ENCODE measurements at regions not wholly inside any gene's neighbourhood (a gene's known extent, or its start where the extent isn't known, plus 50 kb on each side); places are given as distances from the start of the nearest gene placed in this dataset.
A peak's percentile ranks its signal among the peaks of the same experiment; 100 is the strongest.
"Not testable (repeated sequence)": the region's sequence is repeated elsewhere in the genome, so short reads cannot be mapped to it uniquely, and the experiment has no call there.

- Mint-ChIP-seq H3K9me3 (peaks cover 1 to 20% (median 11%) of the 10 kb centered on the region in 7 donors), H3K27ac (no peak overlapping the region), H3K4me1 (peaks cover 0 to 6% (median 5%) of the 10 kb centered on the region in 3 donors), H3K4me3 (no peak overlapping the region), H3K36me3 (no peaks in the 10 kb centered on the region), H3K27me3 (no peaks in the 10 kb centered on the region)
- no peak for ATAC-seq (ENCODE audit: low read depth in 2 of 2)
- DNase-seq, result no peak
These were observed 55.2 kb downstream of the RTL3 start for GRCh38 chrX:78603908-78604307.

GRCh38 chrX:78595901-78596502 is 63.1 kb downstream of the RTL3 start:
- peaks cover 7 to 29% (median 15%) of the 10 kb centered on the region in 7 donors for H3K9me3 Mint-ChIP-seq
- peaks cover 0 to 4% (median 3%) of the 10 kb centered on the region in 3 donors for H3K4me1 Mint-ChIP-seq
- H3K4me3 Mint-ChIP-seq, result no peak overlapping the region
- DNase-seq (no peak), ATAC-seq (ENCODE audit: low read depth in 2 of 2) (no peak)
- no peak overlapping the region for H3K27ac Mint-ChIP-seq
- peaks cover 0 to 11% (median 0%) of the 10 kb centered on the region in 3 donors for H3K27me3 Mint-ChIP-seq
- H3K36me3 Mint-ChIP-seq, result no peaks in the 10 kb centered on the region

- Mint-ChIP-seq H3K4me1 (peaks cover 0 to 4% (median 3%) of the 10 kb centered on the region in 3 donors), H3K27me3 (peaks cover 0 to 11% (median 0%) of the 10 kb centered on the region in 3 donors), H3K36me3 (no peaks in the 10 kb centered on the region), H3K4me3 (no peak overlapping the region), H3K9me3 (peaks cover 0 to 17% (median 7%) of the 10 kb centered on the region in 7 donors), H3K27ac (no peak overlapping the region)
- ATAC-seq (ENCODE audit: low read depth in 2 of 2) (no peak), DNase-seq (no peak)
These were observed 65.4 kb downstream of the RTL3 start for GRCh38 chrX:78593701-78594100.

- Mint-ChIP-seq H3K9me3 (peaks cover 0 to 17% (median 7%) of the 10 kb centered on the region in 7 donors), H3K27me3 (peaks cover 0 to 11% (median 0%) of the 10 kb centered on the region in 3 donors), H3K36me3 (no peaks in the 10 kb centered on the region), H3K4me3 (peak overlapping the region in 1 of 8 donors; percentile 36), H3K4me1 (peaks cover 0 to 4% (median 3%) of the 10 kb centered on the region in 3 donors), H3K27ac (no peak overlapping the region)
- DNase-seq (no peak), ATAC-seq (ENCODE audit: low read depth in 2 of 2) (no peak)
These were observed 67.1 kb downstream of the RTL3 start for GRCh38 chrX:78592030-78592429.

- H3K27ac Mint-ChIP-seq, result peak overlapping the region in 1 of 6 donors; percentile 88
- peaks cover 4 to 19% (median 13%) of the 10 kb centered on the region in 3 donors for H3K4me1 Mint-ChIP-seq
- DNase-seq, result no peak
- no peaks in the 10 kb centered on the region for H3K36me3 Mint-ChIP-seq
- peak overlapping the region in 2 of 8 donors; percentile 14 to 29 for H3K4me3 Mint-ChIP-seq
- H3K9me3 Mint-ChIP-seq, result peaks cover 0 to 2% (median 0%) of the 10 kb centered on the region in 7 donors
- H3K27me3 Mint-ChIP-seq, result peaks cover 0 to 4% (median 0%) of the 10 kb centered on the region in 3 donors
- no peak for ATAC-seq (ENCODE audit: low read depth in 2 of 2)
These were observed 84.8 kb downstream of the RTL3 start for GRCh38 chrX:78574306-78574705.

- H3K27me3 Mint-ChIP-seq, result peaks cover 0 to 4% (median 0%) of the 10 kb centered on the region in 3 donors
- H3K4me1 Mint-ChIP-seq, result peaks cover 4 to 19% (median 13%) of the 10 kb centered on the region in 3 donors
- no peak overlapping the region for H3K4me3 Mint-ChIP-seq
- no peak for ATAC-seq (ENCODE audit: low read depth in 2 of 2)
- H3K36me3 Mint-ChIP-seq, result no peaks in the 10 kb centered on the region
- peak overlapping the region in 2 of 6 donors; percentile 7 to 56 for H3K27ac Mint-ChIP-seq
- no peak for DNase-seq
- H3K9me3 Mint-ChIP-seq, result peaks cover 0 to 2% (median 0%) of the 10 kb centered on the region in 7 donors
These were observed 85.5 kb downstream of the RTL3 start for GRCh38 chrX:78573630-78574029.

GRCh38 chrX:78571849-78572248 is 87.3 kb downstream of the RTL3 start:
- DNase-seq, result no peak
- no peak for ATAC-seq (ENCODE audit: low read depth in 2 of 2)
- Mint-ChIP-seq H3K4me1 (peaks cover 4 to 22% (median 18%) of the 10 kb centered on the region in 3 donors), H3K4me3 (no peak overlapping the region), H3K27ac (no peak overlapping the region), H3K9me3 (peaks cover 0 to 2% (median 0%) of the 10 kb centered on the region in 7 donors), H3K27me3 (peaks cover 0 to 4% (median 0%) of the 10 kb centered on the region in 3 donors), H3K36me3 (no peaks in the 10 kb centered on the region)

GRCh38 chrX:78555401-78555980 is 103.6 kb downstream of the RTL3 start:
- no peak overlapping the region for H3K4me3 Mint-ChIP-seq
- H3K27ac Mint-ChIP-seq, result peak overlapping the region in 2 of 6 donors; percentile 44 to 75
- DNase-seq, result peak; percentile 20
- peaks cover 0 to 9% (median 0%) of the 10 kb centered on the region in 7 donors for H3K9me3 Mint-ChIP-seq
- ATAC-seq (ENCODE audit: low read depth in 2 of 2), result peak in 1 of 2 donors; percentile 30
- H3K27me3 Mint-ChIP-seq, result no peaks in the 10 kb centered on the region
- H3K36me3 Mint-ChIP-seq, result no peaks in the 10 kb centered on the region
- H3K4me1 Mint-ChIP-seq, result peaks cover 4 to 11% (median 8%) of the 10 kb centered on the region in 3 donors

GRCh38 chrX:78552628-78553027 is 106.5 kb downstream of the RTL3 start:
- DNase-seq, result peak; percentile 17
- ATAC-seq (ENCODE audit: low read depth in 2 of 2); H3K36me3 Mint-ChIP-seq; H3K27ac Mint-ChIP-seq; H3K9me3 Mint-ChIP-seq; H3K4me3 Mint-ChIP-seq: not testable (repeated sequence)
- Mint-ChIP-seq H3K27me3 (peaks cover 0 to 13% (median 0%) of the 10 kb centered on the region in 3 donors), H3K4me1 (peaks cover 4 to 11% (median 8%) of the 10 kb centered on the region in 3 donors)

GRCh38 chrX:78548012-78548411 is 111.1 kb downstream of the RTL3 start:
- DNase-seq, result no peak
- Mint-ChIP-seq H3K27me3 (peaks cover 0 to 24% (median 0%) of the 10 kb centered on the region in 3 donors), H3K27ac (no peak overlapping the region), H3K36me3 (peaks cover 3 to 23% of the 10 kb centered on the region in 2 donors), H3K4me3 (no peak overlapping the region), H3K9me3 (peaks cover 8 to 18% (median 11%) of the 10 kb centered on the region in 7 donors), H3K4me1 (peaks cover 4 to 8% (median 7%) of the 10 kb centered on the region in 3 donors)
- no peak for ATAC-seq (ENCODE audit: low read depth in 2 of 2)

GRCh38 chrX:78545233-78545632 is 113.9 kb downstream of the RTL3 start:
- Mint-ChIP-seq H3K4me1 (no peaks in the 10 kb centered on the region), H3K4me3 (peak overlapping the region in 1 of 8 donors; percentile 64), H3K36me3 (peaks cover 3 to 33% of the 10 kb centered on the region in 2 donors), H3K27me3 (peaks cover 0 to 24% (median 0%) of the 10 kb centered on the region in 3 donors), H3K9me3 (peaks cover 10 to 42% (median 23%) of the 10 kb centered on the region in 7 donors), H3K27ac (no peak overlapping the region)
- no peak for DNase-seq
- ATAC-seq (ENCODE audit: low read depth in 2 of 2), result no peak

GRCh38 chrX:78543281-78543680 is 115.8 kb downstream of the RTL3 start:
- H3K36me3 Mint-ChIP-seq, result peaks cover 3 to 43% of the 10 kb centered on the region in 2 donors
- peaks cover 13 to 52% (median 25%) of the 10 kb centered on the region in 7 donors for H3K9me3 Mint-ChIP-seq
- H3K27me3 Mint-ChIP-seq, result peaks cover 0 to 18% (median 0%) of the 10 kb centered on the region in 3 donors
- no peak for ATAC-seq (ENCODE audit: low read depth in 2 of 2)
- H3K4me3 Mint-ChIP-seq, result no peak overlapping the region
- no peak overlapping the region for H3K27ac Mint-ChIP-seq
- no peaks in the 10 kb centered on the region for H3K4me1 Mint-ChIP-seq
- DNase-seq, result no peak

GRCh38 chrX:78540171-78540570 is 119.0 kb downstream of the RTL3 start:
- ATAC-seq (ENCODE audit: low read depth in 2 of 2) (no peak), DNase-seq (no peak)

GRCh38 chrX:78534221-78534620 is 124.9 kb downstream of the RTL3 start:
- ATAC-seq (ENCODE audit: low read depth in 2 of 2) (no peak), DNase-seq (no peak)
- Mint-ChIP-seq H3K4me1 (no peaks in the 10 kb centered on the region), H3K27me3 (no peaks in the 10 kb centered on the region), H3K36me3 (no peaks in the 10 kb centered on the region), H3K9me3 (peaks cover 0 to 4% (median 0%) of the 10 kb centered on the region in 7 donors), H3K4me3 (no peak overlapping the region), H3K27ac (peak overlapping the region in 1 of 6 donors; percentile 5)

More at GRCh38 chrX:78540171-78540570, 119.0 kb downstream of the RTL3 start:
- Mint-ChIP-seq H3K27me3 (peaks cover 0 to 5% (median 0%) of the 10 kb centered on the region in 3 donors), H3K9me3 (peaks cover 11 to 52% (median 25%) of the 10 kb centered on the region in 7 donors), H3K4me1 (no peaks in the 10 kb centered on the region), H3K27ac (no peak overlapping the region), H3K36me3 (peaks cover 0 to 38% of the 10 kb centered on the region in 2 donors), H3K4me3 (no peak overlapping the region)

Data from naive B cell (primary cell).